ENCODE measurements at regions not wholly inside any gene's neighbourhood (a gene's known extent, or its start where the extent isn't known, plus 50 kb on each side); places are given as distances from the start of the nearest gene placed in this dataset.

- no peak for DNase-seq
Observed at GRCh38 chr3:135646873-135647272, 318.7 kb upstream of the PPP2R3A start.

DNA sequence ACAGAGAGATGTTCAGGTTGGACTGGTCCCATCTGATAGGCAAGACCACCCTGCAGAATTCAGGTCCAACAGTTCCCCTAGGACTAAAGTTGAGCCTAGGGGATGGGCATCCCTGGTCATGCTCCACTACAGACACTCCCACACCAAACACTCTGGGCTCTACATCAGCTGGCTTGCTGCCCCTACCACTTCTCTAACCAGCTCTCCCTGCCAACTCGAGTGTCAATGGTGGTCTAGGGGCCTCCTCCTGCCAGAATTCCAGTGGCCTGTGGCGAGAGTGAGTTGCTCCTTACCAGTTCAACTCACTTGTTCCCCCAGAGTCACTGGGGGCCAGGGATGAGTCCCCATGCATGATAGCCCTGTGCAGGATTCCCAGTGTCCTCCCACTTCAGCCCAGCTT lies 316.2 kb upstream of the PPP2R3A start:
- DNase-seq: no peak

DNA sequence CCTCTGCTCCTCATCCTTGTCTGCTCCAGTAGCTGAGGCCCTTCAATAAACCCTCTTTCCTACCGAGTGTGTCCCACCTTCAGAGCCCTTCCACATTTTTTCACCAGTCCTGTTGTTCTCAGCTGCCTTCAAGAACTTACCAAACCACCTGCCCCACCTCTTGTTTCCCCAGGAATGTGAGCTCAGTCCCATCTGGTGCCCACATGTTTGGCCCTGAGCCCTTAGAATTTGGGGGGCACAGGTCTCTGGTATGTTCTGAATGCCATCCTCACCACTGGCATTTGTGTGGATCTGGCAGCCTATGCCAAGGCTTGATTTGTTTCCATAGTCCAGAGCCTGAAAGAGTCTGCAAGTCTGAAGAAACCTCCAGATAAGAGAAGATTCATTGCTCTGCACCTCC lies 315.2 kb upstream of the PPP2R3A start:
- no peak for DNase-seq

- no peak for DNase-seq
Observed at GRCh38 chr3:135652388-135652787, 313.1 kb upstream of the PPP2R3A start.

- DNase-seq: no peak
Observed at GRCh38 chr3:135655328-135655727, 310.2 kb upstream of the PPP2R3A start.

DNA sequence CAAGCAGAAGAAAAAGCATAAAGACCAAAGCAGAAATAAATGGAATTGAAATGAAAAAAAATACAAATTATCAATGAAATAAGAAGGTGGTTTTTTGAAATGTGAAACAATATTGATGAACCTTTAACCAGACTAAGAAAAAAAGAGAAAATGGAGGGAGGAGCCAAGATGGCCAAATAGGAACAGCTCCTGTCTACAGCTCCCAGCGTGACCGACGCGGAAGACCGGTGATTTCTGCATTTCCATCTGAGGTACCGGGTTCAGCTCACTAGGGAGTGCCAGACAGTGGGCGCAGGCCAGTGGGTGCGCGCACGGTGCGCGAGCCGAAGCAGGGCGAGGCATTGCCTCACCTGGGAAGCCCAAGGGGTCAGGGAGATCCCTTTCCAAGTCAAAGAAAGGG lies 307.1 kb upstream of the PPP2R3A start:
- peak; percentile 4 for DNase-seq

DNA sequence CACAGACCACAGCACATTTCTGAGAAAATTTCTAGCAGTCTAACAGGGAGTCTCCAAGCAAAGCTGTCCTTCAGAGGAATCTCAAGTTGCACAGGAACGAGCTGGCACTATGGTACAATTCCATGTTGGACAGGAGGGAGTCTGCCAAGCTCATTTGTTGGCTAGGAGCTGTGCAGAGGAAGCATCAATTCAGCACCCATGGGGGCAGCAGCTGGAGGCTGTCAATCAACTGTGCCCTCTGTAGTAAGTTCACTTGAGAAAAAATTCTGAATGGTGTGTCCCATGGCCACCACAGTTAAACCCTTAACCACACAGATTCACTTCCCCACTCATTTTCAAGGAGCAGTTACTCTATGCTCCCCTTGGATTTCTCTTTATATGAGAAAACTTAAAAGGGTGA lies 298.5 kb upstream of the PPP2R3A start:
- no peak for DNase-seq

GRCh38 chr3:135674508-135674907 lies 291.0 kb upstream of the PPP2R3A start:
- DNase-seq: no peak

DNA sequence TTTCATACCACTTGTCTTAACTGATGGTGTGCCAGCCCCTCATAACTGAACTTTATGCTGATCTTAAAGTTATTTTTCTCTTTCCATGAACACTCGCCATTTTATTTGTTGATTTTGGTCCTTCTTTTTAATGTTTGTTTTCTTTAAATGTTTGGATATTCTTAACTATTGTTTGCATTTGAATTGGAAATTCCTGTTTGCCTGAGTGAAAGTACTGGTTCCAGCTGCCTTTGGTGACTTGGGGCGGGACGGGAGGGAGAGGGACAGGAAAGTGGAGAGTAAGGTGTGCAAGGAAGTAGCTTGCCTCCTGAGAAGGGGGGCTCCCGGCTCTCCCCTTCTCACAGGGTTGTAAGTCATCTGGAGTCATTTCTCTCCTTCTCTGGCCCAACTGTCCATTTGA lies 287.1 kb upstream of the PPP2R3A start:
- DNase-seq: no peak

DNA sequence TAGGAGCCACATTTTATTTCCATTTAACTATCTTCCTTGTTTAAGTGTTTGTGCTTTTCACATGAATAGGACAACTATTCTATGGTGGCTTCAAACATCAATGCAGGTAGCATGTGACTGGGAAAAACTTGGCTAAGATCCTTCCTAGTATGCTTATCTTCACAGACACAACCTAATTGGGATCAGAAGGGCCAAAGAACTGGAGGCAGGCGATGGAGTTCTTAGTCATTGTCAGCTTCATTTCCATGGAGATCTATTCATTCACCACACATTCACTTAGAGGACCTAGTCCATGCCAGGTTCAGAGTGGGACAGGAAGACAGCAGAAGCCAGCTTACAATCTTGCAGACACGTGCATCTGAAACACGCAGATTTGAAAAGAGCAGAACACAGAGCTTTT lies 277.5 kb upstream of the PPP2R3A start:
- no peak for DNase-seq

DNA sequence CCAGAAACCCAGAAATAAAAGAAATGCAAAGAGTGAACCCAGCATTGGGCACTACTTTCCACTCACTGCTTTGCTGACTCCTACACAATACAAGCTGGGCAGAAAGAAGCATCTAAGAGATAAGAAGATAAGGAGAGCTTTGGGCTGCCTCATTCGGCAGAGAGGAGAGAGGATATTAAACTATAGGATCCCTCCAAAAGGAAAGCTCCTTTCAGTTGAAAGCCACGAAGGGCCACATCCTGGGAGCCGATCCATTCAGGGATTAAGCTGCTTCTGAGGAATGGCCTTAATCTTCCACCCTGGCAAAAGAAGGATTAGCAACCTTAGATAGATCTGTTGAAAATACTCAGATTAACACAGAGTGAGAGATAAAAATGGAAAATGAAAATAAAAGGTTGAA lies 274.9 kb upstream of the PPP2R3A start:
- DNase-seq: no peak

DNA sequence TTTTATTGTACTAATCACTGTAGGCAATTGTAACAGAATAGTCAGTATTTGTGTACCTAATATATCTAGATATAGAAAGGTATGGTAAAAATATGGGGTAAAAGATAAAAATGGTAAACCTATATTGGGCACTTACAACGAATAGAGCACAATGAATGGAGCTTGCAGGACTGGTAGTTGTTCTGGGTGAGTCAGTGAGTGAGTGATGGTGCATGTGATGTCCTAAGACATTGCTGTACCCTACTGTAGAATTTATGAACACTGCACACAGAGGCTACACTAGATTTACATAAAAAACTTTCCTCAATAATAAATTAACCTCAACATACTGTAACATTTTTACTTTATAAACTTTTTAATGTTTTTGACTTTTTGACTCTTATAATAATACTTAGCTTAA lies 274.3 kb upstream of the PPP2R3A start:
- no peak for DNase-seq

- no peak for DNase-seq
Observed at GRCh38 chr3:135694142-135694541, 271.4 kb upstream of the PPP2R3A start.

DNA sequence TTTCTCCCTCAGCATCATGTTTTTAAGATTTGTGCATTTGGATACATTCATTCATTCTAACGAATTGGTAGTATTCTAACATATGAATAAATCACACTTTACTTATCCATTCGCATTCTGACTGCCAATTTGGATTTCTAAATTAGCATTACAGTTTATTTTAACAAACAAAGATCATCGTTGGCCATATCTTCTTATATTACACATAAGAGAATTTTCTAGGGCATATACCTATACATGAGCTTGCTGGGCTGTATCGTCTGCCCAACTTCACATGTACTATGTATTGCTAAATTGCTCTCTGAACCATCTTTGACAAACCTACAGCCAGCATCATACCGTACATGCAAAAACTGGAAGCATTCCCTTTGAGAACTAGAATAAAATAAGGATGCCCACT lies 265.8 kb upstream of the PPP2R3A start:
- no peak for DNase-seq

- no peak for DNase-seq
Observed at GRCh38 chr3:135706758-135707375, 258.7 kb upstream of the PPP2R3A start.

DNA sequence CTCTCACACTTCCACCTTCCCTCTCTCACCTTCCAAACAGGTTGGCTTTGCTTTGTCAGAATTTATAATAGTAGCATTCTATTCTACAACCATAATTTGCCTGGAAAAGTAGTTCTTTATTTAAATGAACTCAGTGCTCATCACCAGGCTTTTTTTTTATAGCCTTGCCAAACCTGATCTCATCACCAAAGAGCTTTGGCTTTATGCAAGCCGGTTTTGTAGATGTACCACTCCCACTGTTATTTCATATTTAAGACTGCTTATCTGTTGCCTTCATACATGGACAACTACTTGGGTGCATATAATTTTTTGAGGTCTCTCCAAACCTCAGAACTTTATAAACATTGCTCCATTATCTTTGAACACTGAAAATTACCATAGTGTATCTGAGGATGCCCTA lies 246.1 kb upstream of the PPP2R3A start:
- no peak for DNase-seq

GRCh38 chr3:135728007-135728721 lies 237.4 kb upstream of the PPP2R3A start:
- DNase-seq: no peak

- DNase-seq: no peak
Observed at GRCh38 chr3:135731546-135731945, 234.0 kb upstream of the PPP2R3A start.

GRCh38 chr3:135736740-135737139 lies 228.8 kb upstream of the PPP2R3A start:
- no peak for DNase-seq

DNA sequence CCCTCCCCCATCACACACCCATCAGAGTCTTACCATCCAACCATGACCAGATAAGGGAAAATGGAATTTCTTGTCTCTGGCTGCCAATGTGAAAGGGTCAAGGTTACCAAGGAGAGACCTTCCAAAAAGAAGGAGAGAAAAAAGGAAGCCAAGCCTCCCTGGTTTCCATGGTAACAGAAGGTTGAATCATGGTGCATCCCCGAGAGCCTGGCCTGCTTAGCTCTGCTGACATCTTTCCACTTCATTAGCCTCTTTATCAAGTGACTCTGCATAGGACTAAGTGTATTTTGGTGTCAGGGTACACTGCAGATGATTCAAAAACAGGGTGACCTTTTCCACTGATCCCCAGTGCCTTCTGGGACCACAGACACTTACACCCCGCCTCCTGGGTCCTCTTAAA lies 225.7 kb upstream of the PPP2R3A start:
- no peak for DNase-seq

DNA sequence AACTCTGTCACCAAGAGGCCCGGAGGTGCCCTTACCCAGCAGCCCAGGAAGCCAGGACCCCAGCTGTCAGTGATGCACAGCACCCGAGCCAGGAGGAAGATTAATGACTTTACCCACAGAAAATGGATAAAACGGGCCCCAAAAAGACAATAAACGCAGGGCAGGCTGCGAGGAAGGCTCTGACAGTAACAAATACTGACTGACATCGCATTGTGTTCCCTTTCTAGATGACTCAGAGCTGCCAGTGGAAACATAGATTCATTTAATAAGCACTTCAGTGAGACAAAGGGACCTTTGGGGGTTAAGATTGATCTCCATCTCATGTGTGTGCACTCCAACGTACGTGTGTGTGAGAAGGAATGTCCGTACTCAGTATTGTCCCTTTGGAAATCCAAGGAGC lies 225.3 kb upstream of the PPP2R3A start:
- no peak for DNase-seq

DNA sequence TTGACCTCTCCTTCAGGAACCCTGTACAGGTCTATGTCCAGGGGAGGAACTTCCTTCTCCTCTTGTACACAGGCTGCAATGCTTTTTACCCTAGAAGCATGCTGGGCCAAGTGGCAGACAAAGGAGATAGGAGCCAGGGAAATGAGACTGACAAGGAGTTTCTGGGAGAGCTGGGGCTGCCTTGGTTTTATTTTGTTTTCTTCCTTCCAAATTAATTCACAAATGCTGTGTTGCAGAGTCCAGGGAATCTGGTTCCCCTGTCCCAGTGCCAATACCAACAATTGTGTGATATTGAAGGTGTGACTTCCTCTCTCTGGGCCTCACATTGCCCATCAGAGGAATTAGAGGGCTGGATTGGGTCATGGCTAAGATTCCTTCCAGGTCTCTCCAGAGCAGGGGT lies 224.8 kb upstream of the PPP2R3A start:
- no peak for DNase-seq

GRCh38 chr3:135751991-135752390 lies 213.5 kb upstream of the PPP2R3A start:
- DNase-seq: no peak

DNA sequence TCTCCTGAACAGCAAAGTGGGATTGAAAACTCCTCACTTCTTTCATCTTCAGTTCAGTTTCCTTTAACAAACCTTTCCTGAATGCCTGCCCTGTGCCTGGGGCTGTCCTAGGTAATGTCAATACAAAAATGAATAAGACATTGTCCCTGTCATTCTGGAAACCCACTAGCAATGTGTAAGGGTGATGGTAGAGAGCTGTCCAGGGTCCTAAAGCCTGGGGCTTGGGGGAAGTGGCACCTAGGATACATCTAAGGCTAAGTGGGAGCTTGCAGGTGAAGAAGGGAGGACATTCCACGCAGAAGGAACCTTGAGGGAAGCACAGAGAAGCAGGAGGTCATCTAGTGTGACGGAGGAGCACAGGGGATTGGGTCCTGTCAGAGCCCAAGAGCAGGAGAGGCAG lies 212.7 kb upstream of the PPP2R3A start:
- no peak for DNase-seq

DNA sequence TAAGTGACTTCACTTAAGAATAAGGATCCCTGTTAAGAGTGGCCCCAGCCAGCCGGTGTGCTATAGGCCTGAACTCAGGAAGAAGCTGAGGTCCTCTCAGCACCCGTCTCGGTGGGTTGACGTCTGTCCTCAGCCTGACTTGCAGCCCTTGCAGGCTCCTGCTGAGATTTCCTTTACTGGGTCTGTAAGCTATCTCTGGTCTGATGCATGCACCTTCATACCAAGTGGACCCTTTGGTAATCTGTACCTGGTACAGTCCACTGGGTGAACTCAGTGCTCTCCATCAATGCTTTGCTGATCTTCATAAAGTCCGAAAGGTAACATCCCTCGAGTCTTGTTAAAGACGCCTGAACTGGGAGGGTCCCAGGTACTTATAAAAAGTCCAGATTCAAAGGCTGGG lies 212.0 kb upstream of the PPP2R3A start:
- DNase-seq: no peak
